Erythroblast (primary cell): ENCODE measurements at regions not wholly inside any gene's neighbourhood (a gene's known extent, or its start where the extent isn't known, plus 50 kb on each side); places are given as distances from the start of the nearest gene placed in this dataset.

Experiments used
- GATA1 ChIP-seq: IDR thresholded peaks from 2 replicates; pipeline ENCODE4 v1.6.1; 2011; ENCODE audit warnings: low read depth, mild to moderate bottlenecking, control low read depth, low read length, moderate library complexity
- POLR2A ChIP-seq: IDR thresholded peaks from 2 replicates; pipeline ENCODE4 v1.6.1; 2011; ENCODE audit warnings: mild to moderate bottlenecking, low read length

GRCh38 chr1:200328379-200328778 is 81.5 kb downstream of the ZNF281 start:
- TF ChIP-seq POLR2A: no peak
- TF ChIP-seq GATA1: no peak
